ENCODE measurements at regions not wholly inside any gene's neighbourhood (a gene's known extent, or its start where the extent isn't known, plus 50 kb on each side); places are given as distances from the start of the nearest gene placed in this dataset.

- H2AFZ ChIP-seq (ENCODE audit: low read depth), result peak overlapping the region; percentile 83
- no peaks in the 10 kb centered on the region for H3K36me3 ChIP-seq (replicated peaks in 1 of 2; ENCODE audit: control insufficient read depth in 1 of 2, insufficient read depth in 2 of 2, low read length in 1 of 2)
- WGBS (ENCODE audit: low lambda C conversion rate), result 2% methylated on average over 12 of the region's 12 CpGs
- peaks cover 0 to 14% of the 10 kb centered on the region in 2 experiments; a peak in 2 of 4 replicates for H3K4me1 ChIP-seq (ENCODE audit: control insufficient read depth in 1 of 2, insufficient read depth in 2 of 2, low read depth in 1 of 2, low read length in 1 of 2)
- TF ChIP-seq SMC3 (IDR thresholded peaks at IDR 0.05; ENCODE audit: low read depth, low read length) (peak; percentile 32), FOSL2 (IDR thresholded peaks at IDR 0.05; ENCODE audit: borderline replicate concordance, low read depth) (no peak), USF2 (IDR thresholded peaks at IDR 0.05; ENCODE audit: borderline replicate concordance, low read depth, low read length) (no peak), CTCF (IDR thresholded peaks at IDR 0.05) (peak; percentile 27; the same call in 1 of the 2 replicates), TCF12 (IDR thresholded peaks at IDR 0.05) (no peak), MXI1 (IDR thresholded peaks at IDR 0.05; ENCODE audit: low read depth, low read length) (peak; percentile 60; the same call in 1 of the 2 replicates)
- no peak for DNase-seq
- H3K9ac ChIP-seq, result no peak overlapping the region
- CTCF ChIA-PET, result interaction anchor here (0.9 to 2.2 kb wide), 15 partner anchors 9 to 925 kb away, joined by 3 to 9 read pairs (median 4); partner anchors contain the start of gene CDK20
- no peaks in the 10 kb centered on the region for H3K9me3 ChIP-seq
- H3K9me2 ChIP-seq, result no peaks in the 10 kb centered on the region
- POLR2A ChIA-PET, result interaction anchor here (1.0 to 1.7 kb wide), 5 partner anchors 17 to 682 kb away, joined by 3 to 5 read pairs (median 4); partner anchors contain the start of gene CDK20
- no peaks in the 10 kb centered on the region for H3K79me2 ChIP-seq (ENCODE audit: insufficient read depth)
- H3K4me2 ChIP-seq, result peak overlapping the region; percentile 95
- H3K4me3 ChIP-seq (ENCODE audit: low read depth in 2 of 2, low read length in 1 of 2), result peak overlapping the region; percentile 55 to 59
- no peaks in the 10 kb centered on the region for H4K20me1 ChIP-seq (ENCODE audit: insufficient read depth)
- H3F3A ChIP-seq (replicated peaks; ENCODE audit: insufficient read depth), result no peaks in the 10 kb centered on the region
- H3K27ac ChIP-seq (ENCODE audit: low read depth in 2 of 2, low read length in 1 of 2), result peak overlapping the region in 1 of 2 experiments; percentile 93; a peak in 2 of 4 replicates
- no peaks in the 10 kb centered on the region for H3K27me3 ChIP-seq (ENCODE audit: insufficient read depth)
Observed at GRCh38 chr9:88075966-88076285, 62.3 kb downstream of the SPATA31C2 start.

GRCh38 chr9:88075506-88075905, 62.8 kb downstream of the SPATA31C2 start:
- WGBS (ENCODE audit: low lambda C conversion rate), result 50% methylated on average over 3 of the region's 3 CpGs
- Histone ChIP-seq H3K4me2 (peak overlapping the region; percentile 95), H3K79me2 (ENCODE audit: insufficient read depth) (no peaks in the 10 kb centered on the region), H3K4me3 (ENCODE audit: low read depth in 2 of 2, low read length in 1 of 2) (peak overlapping the region; percentile 55 to 59; a peak in 2 of 4 replicates), H3K9me3 (no peaks in the 10 kb centered on the region), H3K9ac (no peak overlapping the region), H2AFZ (ENCODE audit: low read depth) (peak overlapping the region; percentile 83; the same call in 1 of the 2 replicates), H3K27ac (ENCODE audit: low read depth in 2 of 2, low read length in 1 of 2) (peak overlapping the region in 1 of 2 experiments; percentile 93; a peak in 2 of 4 replicates), H3K27me3 (ENCODE audit: insufficient read depth) (no peaks in the 10 kb centered on the region), H3K9me2 (no peaks in the 10 kb centered on the region), H3F3A (replicated peaks; ENCODE audit: insufficient read depth) (no peaks in the 10 kb centered on the region), H4K20me1 (ENCODE audit: insufficient read depth) (no peaks in the 10 kb centered on the region), H3K4me1 (ENCODE audit: control insufficient read depth in 1 of 2, insufficient read depth in 2 of 2, low read depth in 1 of 2, low read length in 1 of 2) (peaks cover 0 to 14% of the 10 kb centered on the region in 2 experiments; a peak in 2 of 4 replicates), H3K36me3 (replicated peaks in 1 of 2; ENCODE audit: control insufficient read depth in 1 of 2, insufficient read depth in 2 of 2, low read length in 1 of 2) (no peaks in the 10 kb centered on the region)
- POLR2A ChIA-PET, result interaction anchor here (1.4 to 1.7 kb wide), 3 partner anchors 17 to 101 kb away, joined by 4 to 5 read pairs (median 4); partner anchors contain the start of gene CDK20
- TF ChIP-seq REST (IDR thresholded peaks at IDR 0.05; ENCODE audit: low read depth, low read length), result no peak
- no peak for DNase-seq
- CTCF ChIA-PET, result interaction anchor here (1.2 to 2.2 kb wide), 12 partner anchors 9 to 925 kb away, joined by 3 to 9 read pairs (median 4); partner anchors contain the start of gene CDK20

All from SK-N-SH (cell line).